ENCODE measurements at regions not wholly inside any gene's neighbourhood (a gene's known extent, or its start where the extent isn't known, plus 50 kb on each side); places are given as distances from the start of the nearest gene placed in this dataset.
A peak's percentile ranks its signal among the peaks of the same experiment; 100 is the strongest.

- DNase-seq (ENCODE audit: low read depth in 2 of 3, low spot score in 2 of 3), result peak in 1 of 3 donors; percentile 33
Observed at GRCh38 chr21:38968887-38969543, 163.3 kb downstream of the ETS2 start.

- no peak for DNase-seq (ENCODE audit: low read depth in 2 of 3, low spot score in 2 of 3)
Observed at GRCh38 chr21:38965910-38966504, 160.3 kb downstream of the ETS2 start.

GRCh38 chr21:38965241-38965640, 159.5 kb downstream of the ETS2 start:
- DNase-seq (ENCODE audit: low read depth in 2 of 3, low spot score in 2 of 3), result no peak

GRCh38 chr21:38963006-38963405, 157.3 kb downstream of the ETS2 start:
- DNase-seq (ENCODE audit: low read depth in 2 of 3, low spot score in 2 of 3), result no peak

- no peak for DNase-seq (ENCODE audit: low read depth in 2 of 3, low spot score in 2 of 3)
Observed at GRCh38 chr21:38960251-38960650, 154.5 kb downstream of the ETS2 start.

- DNase-seq (ENCODE audit: low read depth in 2 of 3, low spot score in 2 of 3), result no peak
Observed at GRCh38 chr21:38959692-38960061, 153.9 kb downstream of the ETS2 start.

GRCh38 chr21:38958940-38959691, 153.4 kb downstream of the ETS2 start:
- DNase-seq (ENCODE audit: low read depth in 2 of 3, low spot score in 2 of 3), result peak in 2 of 3 donors; percentile 28 to 44

GRCh38 chr21:38958323-38958705, 152.6 kb downstream of the ETS2 start:
- no peak for DNase-seq (ENCODE audit: low read depth in 2 of 3, low spot score in 2 of 3)

GRCh38 chr21:38957575-38958322, 152.0 kb downstream of the ETS2 start:
- no peak for DNase-seq (ENCODE audit: low read depth in 2 of 3, low spot score in 2 of 3)

- DNase-seq (ENCODE audit: low read depth in 2 of 3, low spot score in 2 of 3), result no peak
Observed at GRCh38 chr21:38956856-38957571, 151.3 kb downstream of the ETS2 start.

GRCh38 chr21:38956521-38956855, 150.8 kb downstream of the ETS2 start:
- DNase-seq (ENCODE audit: low read depth in 2 of 3, low spot score in 2 of 3), result no peak

- no peak for DNase-seq (ENCODE audit: low read depth in 2 of 3, low spot score in 2 of 3)
Observed at GRCh38 chr21:38956007-38956406, 150.3 kb downstream of the ETS2 start.

- no peak for DNase-seq (ENCODE audit: low read depth in 2 of 3, low spot score in 2 of 3)
Observed at GRCh38 chr21:38955495-38955894, 149.8 kb downstream of the ETS2 start.

- DNase-seq (ENCODE audit: low read depth in 2 of 3, low spot score in 2 of 3), result no peak
Observed at GRCh38 chr21:38954588-38955004, 148.9 kb downstream of the ETS2 start.

- DNase-seq (ENCODE audit: low read depth in 2 of 3, low spot score in 2 of 3), result no peak
Observed at GRCh38 chr21:38953516-38953915, 147.8 kb downstream of the ETS2 start.

GRCh38 chr21:38952890-38953289, 147.2 kb downstream of the ETS2 start:
- DNase-seq (ENCODE audit: low read depth in 2 of 3, low spot score in 2 of 3), result no peak

GRCh38 chr21:38951095-38951730, 145.5 kb downstream of the ETS2 start:
- DNase-seq (ENCODE audit: low read depth in 2 of 3, low spot score in 2 of 3), result no peak

GRCh38 chr21:38950435-38951094, 144.8 kb downstream of the ETS2 start:
- DNase-seq (ENCODE audit: low read depth in 2 of 3, low spot score in 2 of 3), result no peak

- no peak for DNase-seq (ENCODE audit: low read depth in 2 of 3, low spot score in 2 of 3)
Observed at GRCh38 chr21:38949070-38949380, 143.3 kb downstream of the ETS2 start.

Measured in hematopoietic multipotent progenitor cell (in vitro differentiated cells).